H9 (cell line): ENCODE measurements at regions not wholly inside any gene's neighbourhood (a gene's known extent, or its start where the extent isn't known, plus 50 kb on each side); places are given as distances from the start of the nearest gene placed in this dataset.

Source experiments
- DNase-seq: peaks from one replicate; pipeline ENCODE4 v3.0.0-alpha.2; 2017
- H2AFZ ChIP-seq: one replicate; pipeline ENCODE4 v1.6.1; 2013; ENCODE audit warnings: mild to moderate bottlenecking, low read length, control low read depth, moderate library complexity
- H2AK5ac ChIP-seq: 2 replicates; pipeline ENCODE4 v1.6.1; 2013; ENCODE audit warnings: low read length, control low read depth, mixed read lengths; ENCODE audit not compliant: insufficient read length
- H2BK120ac ChIP-seq: one replicate; pipeline ENCODE4 v1.6.1; 2013; ENCODE audit warnings: low read depth, mild to moderate bottlenecking, low read length, control low read depth, inconsistent platforms; ENCODE audit not compliant: poor library complexity, severe bottlenecking
- H2BK12ac ChIP-seq: 2 replicates; pipeline ENCODE4 v1.6.1; 2013; ENCODE audit warnings: low read length, control low read depth, mixed read lengths, low read depth; ENCODE audit not compliant: insufficient read length
- H2BK15ac ChIP-seq: 2 replicates; pipeline ENCODE4 v1.6.1; 2013; ENCODE audit warnings: low read depth, low read length, control low read depth
- H2BK20ac ChIP-seq: one replicate; pipeline ENCODE4 v1.6.1; 2013; ENCODE audit warnings: low read depth, mild to moderate bottlenecking, low read length, control low read depth, inconsistent platforms; ENCODE audit not compliant: poor library complexity, severe bottlenecking
- H2BK5ac ChIP-seq: 2 replicates; pipeline ENCODE4 v1.6.1; 2013; ENCODE audit warnings: low read length, control low read depth, mixed read lengths; ENCODE audit not compliant: insufficient read length
- H3K14ac ChIP-seq: 2 replicates; pipeline ENCODE4 v1.6.1; 2013; ENCODE audit warnings: low read length, control low read depth; ENCODE audit not compliant: insufficient read depth
- H3K18ac ChIP-seq: 2 replicates; pipeline ENCODE4 v1.6.1; 2013; ENCODE audit warnings: low read depth, mild to moderate bottlenecking, mixed read lengths, low read length, control low read depth; ENCODE audit not compliant: insufficient read length
- H3K23ac ChIP-seq: 2 replicates; pipeline ENCODE4 v1.6.1; 2013; ENCODE audit warnings: low read length, control low read depth, mixed read lengths, low read depth; ENCODE audit not compliant: insufficient read length
- H3K23me2 ChIP-seq: 2 replicates; pipeline ENCODE4 v1.6.1; 2013; ENCODE audit warnings: low read depth, mild to moderate bottlenecking, mixed read lengths, low read length, control low read depth; ENCODE audit not compliant: insufficient read length, poor library complexity, severe bottlenecking
- H3K27ac ChIP-seq: 2 replicates; pipeline ENCODE4 v1.5.1; 2013; ENCODE audit warnings: low read length, control low read depth, mixed read lengths, low read depth; ENCODE audit not compliant: insufficient read length
- H3K27me3 ChIP-seq: 2 replicates; pipeline ENCODE4 v1.6.1; 2013; ENCODE audit warnings: low read length, control low read depth, inconsistent platforms; ENCODE audit not compliant: insufficient read depth
- H3K4ac ChIP-seq: 2 replicates; pipeline ENCODE4 v1.6.1; 2013; ENCODE audit warnings: low read depth, mild to moderate bottlenecking, control low read depth, inconsistent platforms, low read length, moderate library complexity
- H3K4me1 ChIP-seq: 2 replicates; pipeline ENCODE4 v1.6.1; 2013; ENCODE audit warnings: low read length, control low read depth, inconsistent platforms; ENCODE audit not compliant: insufficient read depth
- H3K4me2 ChIP-seq: 2 replicates; pipeline ENCODE4 v1.6.1; 2013; ENCODE audit warnings: low read length, control low read depth, mixed read lengths; ENCODE audit not compliant: insufficient read length, insufficient read depth
- H3K56ac ChIP-seq: 2 replicates; pipeline ENCODE4 v1.6.1; 2013; ENCODE audit warnings: low read depth, mild to moderate bottlenecking, mixed read lengths, low read length, control low read depth; ENCODE audit not compliant: insufficient read length
- H3K79me1 ChIP-seq: 2 replicates; pipeline ENCODE4 v1.6.1; 2013; ENCODE audit warnings: low read depth, mild to moderate bottlenecking, moderate library complexity, low read length, control low read depth, inconsistent platforms; ENCODE audit not compliant: insufficient read depth, poor library complexity, severe bottlenecking
- H3K79me2 ChIP-seq: 2 replicates; pipeline ENCODE4 v1.6.1; 2013; ENCODE audit warnings: low read length, control low read depth, inconsistent platforms; ENCODE audit not compliant: insufficient read depth
- H3K9ac ChIP-seq: 2 replicates; pipeline ENCODE4 v1.6.1; 2013; ENCODE audit warnings: low read length, control low read depth, mixed read lengths; ENCODE audit not compliant: insufficient read length; ENCODE audit errors: extremely low read depth
- H3K9me3 ChIP-seq: one replicate; pipeline ENCODE4 v1.6.1; 2013; ENCODE audit warnings: low read depth, low read length, inconsistent platforms; ENCODE audit not compliant: control insufficient read depth
- H3T11ph ChIP-seq: one replicate; pipeline ENCODE4 v1.6.1; 2013; ENCODE audit warnings: mild to moderate bottlenecking, low read length, control low read depth, inconsistent platforms
- H4K20me1 ChIP-seq: one replicate; pipeline ENCODE4 v1.6.1; 2013; ENCODE audit not compliant: control insufficient read depth, insufficient read length, insufficient read depth
- H4K5ac ChIP-seq: 2 replicates; pipeline ENCODE4 v1.6.1; 2013; ENCODE audit warnings: low read depth, mild to moderate bottlenecking, mixed read lengths, low read length, control low read depth; ENCODE audit not compliant: insufficient read length
- H4K8ac ChIP-seq: replicated peaks from 2 replicates; pipeline ENCODE4 v1.6.1; 2013; ENCODE audit warnings: low read length, control low read depth, mixed read lengths, low read depth; ENCODE audit not compliant: insufficient read length
- H4K91ac ChIP-seq: 2 replicates; pipeline ENCODE4 v1.6.1; 2013; ENCODE audit warnings: low read depth, mild to moderate bottlenecking, moderate library complexity, mixed read lengths, low read length, control low read depth; ENCODE audit not compliant: insufficient read length
- H3K27ac Mint-ChIP-seq, 3 experiments: 2 replicates in 2 of 3; 3 replicates in 1 of 3; pipeline ENCODE4 v1.8.0; 2020 to 2021; ENCODE audit warnings: mixed read lengths in 3 of 3, mild to moderate bottlenecking in 1 of 3, moderate library complexity in 1 of 3
- H3K27me3 Mint-ChIP-seq: 2 replicates; pipeline ENCODE4 v1.8.0; 2021; ENCODE audit warnings: low read depth, mild to moderate bottlenecking, moderate library complexity, mixed read lengths
- H3K36me3 Mint-ChIP-seq, 3 experiments: 2 replicates in 2 of 3; 3 replicates in 1 of 3; pipeline ENCODE4 v1.8.0; 2020 to 2021; ENCODE audit warnings: low read depth in 3 of 3, mixed read lengths in 3 of 3; ENCODE audit not compliant: insufficient read depth in 1 of 3
- H3K4me1 Mint-ChIP-seq, 2 experiments: 2 replicates each; pipeline ENCODE4 v1.8.0; 2020; ENCODE audit warnings: mixed read lengths in 2 of 2
- H3K4me3 Mint-ChIP-seq, 2 experiments: 2 replicates in 1 of 2; 3 replicates in 1 of 2; pipeline ENCODE4 v1.8.0; 2020 to 2021; ENCODE audit warnings: mild to moderate bottlenecking in 2 of 2, mixed read lengths in 2 of 2, moderate library complexity in 1 of 2
- H3K9me3 Mint-ChIP-seq, 2 experiments: 2 replicates in 1 of 2; 3 replicates in 1 of 2; pipeline ENCODE4 v1.8.0; 2020; ENCODE audit warnings: mild to moderate bottlenecking in 2 of 2, mixed read lengths in 2 of 2, moderate library complexity in 1 of 2
- CTCF ChIP-seq: fragments of 200-600 bp; sonication (generic); conservative IDR thresholded peaks from 3 replicates; pipeline ENCODE4 v1.8.0; 2021; ENCODE audit warnings: antibody characterized with exemption, mild to moderate bottlenecking
- WGBS: extraction: QIAGEN DNeasy Blood & Tissue Kit; methylation state at CpG from one replicate; pipeline ENCODE4 v1.1.7; 2013; ENCODE audit warnings: missing lambda C conversion rate, low lambda C conversion rate, mixed read lengths; ENCODE audit not compliant: insufficient read length; ENCODE audit errors: extremely low coverage; 5-methylcytosine and 5-hydroxymethylcytosine counted together

DNA sequence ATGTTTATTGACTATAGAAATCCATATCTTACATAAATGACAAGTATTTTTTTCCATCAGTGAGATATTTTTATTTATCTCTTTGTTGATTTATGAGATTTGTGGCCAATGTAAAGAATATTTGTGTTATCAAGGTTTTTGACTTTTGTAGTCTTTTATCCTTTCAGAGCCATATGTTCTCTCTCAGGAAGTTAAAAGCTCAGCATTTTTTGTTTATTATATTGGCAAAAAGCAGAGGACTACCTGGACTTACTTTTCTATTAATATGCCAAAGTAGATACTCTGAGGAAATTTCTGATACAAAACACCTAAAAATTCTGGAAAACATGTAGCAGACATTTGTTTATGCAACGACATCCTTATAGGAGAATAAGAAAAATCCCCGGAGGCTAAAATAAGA lies 490.3 kb downstream of the SLC6A15 start:
- H3K27ac Mint-ChIP-seq = no peak overlapping the region
- no CpG with 5 or more reads among the region's 2 CpGs for WGBS

More for the DNA sequence above, 490.3 kb downstream of the SLC6A15 start:
- H2BK120ac ChIP-seq = no peak overlapping the region
- H4K20me1 ChIP-seq = no peaks in the 10 kb centered on the region
- H4K91ac ChIP-seq = no peak overlapping the region
- no peak overlapping the region for H3K27ac ChIP-seq
- H2AK5ac ChIP-seq = no peak overlapping the region
- H3K56ac ChIP-seq = no peak overlapping the region
- no peak for DNase-seq
- no peak overlapping the region for H4K5ac ChIP-seq
- no peak overlapping the region for H3K4me2 ChIP-seq
- no peak overlapping the region for H2BK12ac ChIP-seq
- H3K18ac ChIP-seq = no peak overlapping the region
- H3K4ac ChIP-seq = no peak overlapping the region
- no peaks in the 10 kb centered on the region for H3K27me3 ChIP-seq
- H3K23me2 ChIP-seq = no peaks in the 10 kb centered on the region
- Mint-ChIP-seq H3K9me3 (no peaks in the 10 kb centered on the region), H3K36me3 (no peaks in the 10 kb centered on the region), H3K27me3 (no peaks in the 10 kb centered on the region), H3K4me1 (no peaks in the 10 kb centered on the region), H3K4me3 (no peak overlapping the region)
- H3K4me1 ChIP-seq = no peaks in the 10 kb centered on the region
- no peak overlapping the region for H3K14ac ChIP-seq
- H3K9me3 ChIP-seq = no peaks in the 10 kb centered on the region
- no peak overlapping the region for H2AFZ ChIP-seq
- no peak overlapping the region for H3T11ph ChIP-seq
- H4K8ac ChIP-seq = no peak overlapping the region
- no peak for TF ChIP-seq CTCF
- H3K9ac ChIP-seq = no peak overlapping the region
- no peak overlapping the region for H2BK5ac ChIP-seq
- no peak overlapping the region for H3K23ac ChIP-seq
- no peaks in the 10 kb centered on the region for H3K79me1 ChIP-seq
- no peak overlapping the region for H2BK15ac ChIP-seq
- H2BK20ac ChIP-seq = no peak overlapping the region
- H3K79me2 ChIP-seq = no peaks in the 10 kb centered on the region
